ENCODE measurements at regions not wholly inside any gene's neighbourhood (a gene's known extent, or its start where the extent isn't known, plus 50 kb on each side); places are given as distances from the start of the nearest gene placed in this dataset.
"Not testable (repeated sequence)": the region's sequence is repeated elsewhere in the genome, so short reads cannot be mapped to it uniquely, and the experiment has no call there.

GRCh38 chrX:16357902-16358301 lies 190.6 kb downstream of the MAGEB17 start:
- TF ChIP-seq ZFX (IDR thresholded peaks at IDR 0.05) (no peak), CTCF (conservative IDR thresholded peaks at IDR 0.05) (no peak)
- no peak overlapping the region for H3K27ac ChIP-seq

- not testable (repeated sequence) for H3K27ac ChIP-seq
Measured at GRCh38 chrX:16360056-16360455, 192.8 kb downstream of the MAGEB17 start.

- no peak overlapping the region for H3K27ac ChIP-seq
- no peak for TF ChIP-seq ZFX (IDR thresholded peaks at IDR 0.05)
- no peak for TF ChIP-seq CTCF (conservative IDR thresholded peaks at IDR 0.05)
Measured at GRCh38 chrX:16368696-16369095, 201.4 kb downstream of the MAGEB17 start.

GRCh38 chrX:16376056-16376455 lies 208.8 kb downstream of the MAGEB17 start:
- TF ChIP-seq ZFX (IDR thresholded peaks at IDR 0.05) (no peak), CTCF (conservative IDR thresholded peaks at IDR 0.05) (no peak)

GRCh38 chrX:16386126-16386525 lies 218.8 kb downstream of the MAGEB17 start:
- H3K27ac ChIP-seq, result no peak overlapping the region
- TF ChIP-seq ZFX (IDR thresholded peaks at IDR 0.05), result no peak
- TF ChIP-seq CTCF (conservative IDR thresholded peaks at IDR 0.05), result no peak

More at GRCh38 chrX:16376056-16376455, 208.8 kb downstream of the MAGEB17 start:
- no peak overlapping the region for H3K27ac ChIP-seq

- TF ChIP-seq ZFX (IDR thresholded peaks at IDR 0.05) (no peak), CTCF (conservative IDR thresholded peaks at IDR 0.05) (no peak)
Measured at GRCh38 chrX:16392597-16392996, 225.3 kb downstream of the MAGEB17 start.

GRCh38 chrX:16394290-16394689 lies 227.0 kb downstream of the MAGEB17 start:
- TF ChIP-seq ZFX (IDR thresholded peaks at IDR 0.05) (no peak), CTCF (conservative IDR thresholded peaks at IDR 0.05) (no peak)
- no peak overlapping the region for H3K27ac ChIP-seq

More at GRCh38 chrX:16392597-16392996, 225.3 kb downstream of the MAGEB17 start:
- no peak overlapping the region for H3K27ac ChIP-seq

GRCh38 chrX:16403808-16404207 lies 236.5 kb downstream of the MAGEB17 start:
- H3K27ac ChIP-seq, result no peak overlapping the region
- no peak for TF ChIP-seq CTCF (conservative IDR thresholded peaks at IDR 0.05)
- no peak for TF ChIP-seq ZFX (IDR thresholded peaks at IDR 0.05)
